LNCAP (cell line): ENCODE measurements at regions not wholly inside any gene's neighbourhood (a gene's known extent, or its start where the extent isn't known, plus 50 kb on each side); places are given as distances from the start of the nearest gene placed in this dataset.

ENCODE experiments used
- TF ChIP-seq, protein P1 (sequence below): fragments of 450-650 bp; IDR thresholded peaks from 2 replicates; pipeline ENCODE4 v1.5.1; 2017; ENCODE audit warnings: mild to moderate bottlenecking

DNA sequence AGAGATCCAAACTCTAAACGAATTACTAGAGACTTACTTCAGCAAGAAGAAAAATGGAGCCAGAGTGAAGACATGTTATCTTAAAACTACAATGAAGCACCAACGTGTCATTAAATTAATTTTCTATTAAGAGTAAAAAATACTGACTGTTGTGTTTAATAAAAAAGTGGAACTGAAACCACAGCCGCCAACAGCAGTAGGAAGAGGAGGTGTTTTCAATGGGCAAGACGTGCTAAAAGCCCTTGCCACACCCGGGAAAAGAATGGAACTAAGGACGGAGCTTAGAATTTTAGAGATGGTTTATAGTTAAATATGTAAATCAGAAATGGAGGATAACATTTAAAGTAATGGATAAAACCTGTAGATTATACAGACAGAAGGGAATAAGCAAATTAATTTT is 608.7 kb downstream of the TFAP2A start:
- TF ChIP-seq, protein P1, sequence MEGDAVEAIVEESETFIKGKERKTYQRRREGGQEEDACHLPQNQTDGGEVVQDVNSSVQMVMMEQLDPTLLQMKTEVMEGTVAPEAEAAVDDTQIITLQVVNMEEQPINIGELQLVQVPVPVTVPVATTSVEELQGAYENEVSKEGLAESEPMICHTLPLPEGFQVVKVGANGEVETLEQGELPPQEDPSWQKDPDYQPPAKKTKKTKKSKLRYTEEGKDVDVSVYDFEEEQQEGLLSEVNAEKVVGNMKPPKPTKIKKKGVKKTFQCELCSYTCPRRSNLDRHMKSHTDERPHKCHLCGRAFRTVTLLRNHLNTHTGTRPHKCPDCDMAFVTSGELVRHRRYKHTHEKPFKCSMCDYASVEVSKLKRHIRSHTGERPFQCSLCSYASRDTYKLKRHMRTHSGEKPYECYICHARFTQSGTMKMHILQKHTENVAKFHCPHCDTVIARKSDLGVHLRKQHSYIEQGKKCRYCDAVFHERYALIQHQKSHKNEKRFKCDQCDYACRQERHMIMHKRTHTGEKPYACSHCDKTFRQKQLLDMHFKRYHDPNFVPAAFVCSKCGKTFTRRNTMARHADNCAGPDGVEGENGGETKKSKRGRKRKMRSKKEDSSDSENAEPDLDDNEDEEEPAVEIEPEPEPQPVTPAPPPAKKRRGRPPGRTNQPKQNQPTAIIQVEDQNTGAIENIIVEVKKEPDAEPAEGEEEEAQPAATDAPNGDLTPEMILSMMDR, result no peak

DNA sequence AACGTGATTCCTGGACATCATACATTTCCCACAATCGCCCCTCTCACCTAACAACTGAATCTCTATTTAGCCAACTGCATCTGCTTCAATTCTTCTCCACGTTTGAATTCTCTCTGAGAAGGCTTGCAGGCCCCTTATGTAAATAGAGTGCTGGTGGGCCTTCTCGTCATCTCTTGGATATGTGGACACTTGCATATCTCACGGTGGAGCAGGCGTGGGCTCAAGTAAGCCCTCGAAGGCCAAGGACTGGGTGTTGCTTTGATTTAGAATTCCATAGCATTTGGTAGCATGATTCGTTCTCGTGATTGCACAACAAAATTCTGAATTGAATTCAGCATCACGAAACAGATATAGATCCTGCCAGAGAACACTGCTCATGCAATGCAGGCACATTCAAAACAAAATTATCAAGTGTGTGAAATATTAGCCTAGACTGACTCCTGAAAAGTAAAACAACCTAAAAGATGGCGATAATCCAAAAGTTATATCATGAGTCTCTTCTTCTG is 613.6 kb downstream of the TFAP2A start:
- TF ChIP-seq, protein P1, result no peak

DNA sequence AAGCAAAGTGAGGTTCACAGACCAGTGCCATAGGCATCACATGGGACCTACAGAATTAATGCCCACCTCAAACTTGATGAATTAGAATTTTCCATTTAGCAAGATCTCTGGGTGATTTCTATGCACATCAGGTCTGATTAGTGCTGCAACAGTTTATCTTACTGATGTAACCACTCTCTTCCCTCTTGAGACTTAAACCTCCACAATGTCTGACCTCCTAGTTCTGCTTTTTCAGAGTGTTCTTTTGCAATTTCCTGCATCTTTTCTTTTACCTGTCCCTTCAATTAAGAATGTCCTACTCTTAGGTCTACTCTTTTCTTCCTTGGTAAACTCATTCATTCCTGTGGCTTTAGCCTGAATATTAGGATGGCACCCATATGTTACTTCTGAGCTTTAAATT is 615.3 kb downstream of the TFAP2A start:
- TF ChIP-seq, protein P1, result no peak

DNA sequence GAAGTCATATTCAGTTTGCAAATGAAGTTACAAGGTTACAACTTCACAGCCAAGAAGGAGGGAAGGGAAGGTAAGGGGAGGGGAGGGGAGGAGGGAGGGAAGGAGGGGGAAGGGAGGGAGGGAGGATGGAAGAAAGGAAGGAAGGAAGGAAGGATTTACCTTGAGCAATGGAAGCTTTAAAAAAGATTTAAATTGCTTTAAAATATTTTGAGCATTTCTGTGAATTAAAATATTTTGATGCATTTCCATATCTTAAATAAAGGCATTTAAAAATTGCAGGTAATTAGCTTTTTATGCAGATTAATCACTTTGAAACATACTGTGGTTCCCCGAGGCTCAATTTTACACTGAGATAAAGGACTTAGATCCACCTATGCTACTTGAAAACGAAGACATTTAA is 618.0 kb downstream of the TFAP2A start:
- TF ChIP-seq, protein P1, result no peak

DNA sequence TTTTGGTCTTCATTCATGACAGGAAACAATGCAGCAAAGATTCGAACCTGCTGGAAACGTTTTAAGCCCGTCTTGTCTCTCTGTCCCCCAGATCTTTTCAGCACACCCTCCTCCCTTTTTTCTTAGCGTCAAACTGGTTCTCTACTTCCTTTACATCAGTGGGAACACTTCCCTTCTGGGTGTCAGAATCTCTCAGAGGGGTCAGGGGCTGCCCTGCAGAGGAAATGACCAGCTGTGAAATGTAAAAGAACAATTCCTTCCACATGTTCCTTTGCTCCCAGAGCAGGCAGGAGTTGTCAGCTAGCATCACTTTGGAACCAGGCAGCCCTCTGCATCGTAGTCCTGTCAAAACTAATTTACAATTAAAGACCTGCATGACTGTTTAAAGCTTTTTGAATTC is 619.0 kb downstream of the TFAP2A start:
- TF ChIP-seq, protein P1, result no peak

DNA sequence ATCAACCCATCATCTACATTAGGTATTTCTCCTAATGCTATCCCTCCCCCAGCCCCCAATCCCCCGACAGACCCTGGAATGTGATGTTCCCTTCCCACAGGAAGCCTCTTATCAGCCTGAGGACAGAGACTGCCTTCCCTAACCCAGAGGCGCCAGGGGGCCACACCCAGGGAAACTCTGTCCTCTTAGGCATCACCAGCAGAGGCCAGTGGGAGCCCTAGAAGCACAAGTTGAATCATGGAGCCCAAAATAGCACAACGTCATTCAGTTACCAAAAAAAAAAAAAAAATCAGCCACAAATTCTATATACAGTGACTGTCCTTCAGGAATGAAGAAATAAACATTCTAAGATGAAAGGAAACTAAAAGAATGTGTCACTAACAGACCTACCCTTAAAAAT is 625.7 kb downstream of the TFAP2A start:
- TF ChIP-seq, protein P1, result no peak

DNA sequence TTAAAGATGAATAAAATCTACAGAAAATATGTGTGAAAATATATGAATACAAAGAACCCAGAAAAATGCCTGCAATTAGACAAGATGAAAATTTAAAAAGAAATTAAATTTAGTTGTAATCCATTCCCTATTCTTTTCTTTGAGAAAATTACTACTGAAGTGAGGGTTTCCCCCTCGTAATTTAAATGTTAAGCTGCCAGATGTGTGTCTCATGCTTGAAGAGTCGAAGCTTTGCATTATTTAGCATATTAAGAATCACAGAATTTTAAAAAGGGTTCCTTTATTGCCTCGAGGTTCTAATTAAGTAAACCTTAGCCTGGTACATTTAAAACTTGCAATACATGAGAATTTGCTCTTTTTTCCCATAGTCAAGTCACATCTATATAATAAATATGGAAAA is 630.1 kb downstream of the TFAP2A start:
- TF ChIP-seq, protein P1, result no peak

DNA sequence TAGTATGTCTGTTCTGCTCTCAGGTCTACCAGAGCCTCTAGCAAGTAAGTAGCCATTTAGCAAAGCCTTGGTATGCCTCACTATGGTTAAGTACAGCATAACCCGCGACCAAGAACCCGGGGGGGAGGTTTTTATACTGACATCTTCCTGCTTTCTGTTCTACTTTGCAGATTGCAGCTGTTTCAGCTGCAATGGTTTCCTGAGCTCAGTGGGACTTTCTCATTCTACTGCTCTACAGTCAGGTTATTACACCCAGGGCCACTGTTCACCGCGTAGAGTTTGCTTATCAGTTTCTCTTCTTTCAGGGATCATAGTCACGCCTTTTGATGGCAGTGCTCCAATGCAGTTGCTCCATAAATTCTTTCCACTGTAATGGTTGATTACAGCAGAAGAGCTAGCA is 631.3 kb downstream of the TFAP2A start:
- TF ChIP-seq, protein P1, result no peak
